GM21737 (cell line): ENCODE measurements at regions not wholly inside any gene's neighbourhood (a gene's known extent, or its start where the extent isn't known, plus 50 kb on each side); places are given as distances from the start of the nearest gene placed in this dataset.

Experiments
- ATAC-seq: cut with Tn5 transposase; IDR thresholded peaks from one replicate; pipeline ENCODE4 v1.9.1; 2021; ENCODE audit warnings: mild to moderate bottlenecking, moderate library complexity; ENCODE audit not compliant: unreplicated experiment

DNA sequence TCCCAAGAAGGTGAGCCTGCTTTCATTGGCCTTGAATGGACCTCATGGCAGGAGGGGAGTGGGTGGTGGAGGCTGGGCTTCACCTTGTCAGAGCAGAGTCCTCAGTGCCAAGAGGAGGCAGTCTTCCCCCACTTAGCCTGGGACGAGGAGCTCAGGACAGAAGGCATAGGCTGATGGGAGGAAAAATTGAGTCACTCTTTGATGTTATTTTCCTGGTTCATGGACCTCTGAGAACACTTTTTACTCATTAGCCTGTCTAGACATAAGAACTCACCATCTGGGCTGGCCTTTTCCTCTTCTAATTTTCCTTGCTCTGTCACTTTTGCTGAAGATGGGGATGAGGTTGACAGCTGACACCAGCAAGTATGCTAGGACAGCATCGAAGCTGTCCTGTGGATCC is 225.7 kb upstream of the TNP1 start:
- ATAC-seq = no peak

DNA sequence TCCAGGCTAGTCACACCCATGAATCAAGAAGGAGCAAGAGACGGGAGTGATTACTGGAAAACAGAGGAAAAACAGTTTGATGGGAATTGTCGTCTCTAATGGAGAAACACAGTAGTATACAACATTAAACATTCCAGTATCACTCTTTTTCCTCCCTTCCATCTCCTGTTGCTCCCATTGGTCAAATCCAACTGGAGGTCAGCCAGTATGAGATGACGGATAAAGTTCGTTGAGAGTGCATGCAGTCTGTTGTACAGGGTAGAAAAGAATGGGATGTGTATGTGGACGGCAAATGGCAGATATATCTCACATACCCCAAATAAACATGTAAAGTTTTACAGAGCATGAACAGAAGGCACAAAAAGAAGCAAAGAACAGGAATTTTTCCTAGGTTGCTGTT is 221.9 kb upstream of the TNP1 start:
- no peak for ATAC-seq

DNA sequence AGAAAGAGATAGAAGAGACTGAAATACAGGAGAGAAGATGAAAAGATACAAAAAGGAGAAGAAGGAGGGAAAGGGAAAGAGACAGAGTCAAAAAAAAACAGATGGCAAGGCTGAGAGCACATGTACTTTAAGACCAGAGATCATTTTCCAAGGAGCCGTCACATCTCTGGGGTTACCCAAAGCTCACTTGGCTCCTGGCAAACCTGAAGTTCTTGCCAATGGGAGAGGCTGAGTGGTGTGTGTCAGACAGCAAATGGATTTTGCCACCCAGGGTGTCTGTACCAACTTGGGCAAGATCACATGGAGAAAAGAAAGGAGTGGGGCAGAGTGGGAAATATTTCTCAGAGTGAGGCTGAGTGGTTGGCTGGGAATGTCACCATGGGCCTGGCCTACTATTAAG is 219.3 kb upstream of the TNP1 start:
- ATAC-seq = no peak

DNA sequence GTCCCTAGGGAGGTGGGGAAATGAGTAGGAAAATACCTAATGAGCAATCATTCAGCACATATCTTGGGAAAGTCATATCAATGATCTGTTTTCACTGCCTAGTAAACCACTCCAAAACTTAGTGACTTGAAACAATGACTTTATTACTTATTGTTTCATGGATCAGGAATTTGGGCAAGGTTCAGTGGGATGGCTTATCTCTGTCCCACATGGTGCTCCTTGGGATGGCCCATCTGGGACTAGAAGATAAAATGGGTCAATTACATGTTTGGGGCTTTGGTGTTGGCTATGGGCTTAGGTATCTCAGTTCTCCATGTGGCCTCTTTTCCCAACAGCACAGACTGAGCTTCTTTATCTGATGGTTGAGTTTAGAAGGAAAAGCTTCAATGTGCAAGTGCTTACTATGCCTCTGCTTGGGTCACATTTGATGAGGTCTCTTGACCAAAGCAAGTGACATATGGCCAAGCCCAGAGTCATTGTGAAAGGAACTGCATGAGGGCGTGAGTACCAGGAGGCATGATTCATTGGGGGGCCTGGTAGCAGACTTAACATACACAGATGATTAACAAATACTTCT is 218.1 kb upstream of the TNP1 start:
- ATAC-seq = no peak

DNA sequence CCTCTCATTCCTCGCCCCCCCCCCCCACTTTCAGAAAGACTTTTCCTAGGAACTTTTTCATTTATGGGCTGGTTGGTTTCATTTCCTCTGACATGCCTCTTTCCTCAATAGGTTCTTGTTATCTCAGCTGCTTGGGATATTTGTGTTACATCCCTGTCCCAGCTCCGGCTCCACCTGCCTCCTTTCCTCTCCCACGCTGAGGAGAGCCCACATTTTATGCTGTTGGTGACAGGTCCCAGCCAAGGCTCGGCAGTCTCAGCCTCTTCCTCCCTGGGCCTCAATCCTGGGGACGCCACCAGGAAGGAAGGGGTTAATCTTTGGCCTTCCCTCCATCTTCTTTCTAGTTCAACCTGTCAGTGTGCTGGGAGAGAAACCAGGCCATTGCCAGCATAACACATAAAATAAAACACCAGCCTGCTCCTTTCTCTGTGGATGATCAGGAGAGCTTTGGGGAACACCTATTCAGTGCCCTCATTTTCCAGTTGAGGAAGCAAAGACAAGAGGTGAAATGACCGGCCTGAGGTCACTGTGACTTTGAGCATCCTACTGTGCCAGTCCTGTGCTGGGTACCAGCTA is 216.9 kb upstream of the TNP1 start:
- no peak for ATAC-seq

DNA sequence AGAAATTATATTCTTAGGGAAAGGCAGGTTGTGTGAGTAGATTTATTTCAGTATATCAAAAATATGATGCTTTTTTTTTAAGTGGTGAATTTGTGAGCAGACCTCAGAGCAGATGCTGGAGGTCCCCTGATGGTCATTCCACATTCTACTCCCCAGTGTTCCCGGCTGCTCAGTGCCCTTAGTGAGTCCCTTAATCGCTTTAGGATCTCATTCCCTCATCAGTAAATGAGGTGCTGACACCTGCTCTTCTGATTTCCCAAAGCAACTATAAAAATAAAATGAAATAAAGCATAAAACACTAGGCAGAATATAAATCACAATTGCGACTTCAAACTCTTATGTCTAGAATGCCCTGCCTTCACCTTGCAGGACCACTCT is 216.2 kb upstream of the TNP1 start:
- no peak for ATAC-seq

DNA sequence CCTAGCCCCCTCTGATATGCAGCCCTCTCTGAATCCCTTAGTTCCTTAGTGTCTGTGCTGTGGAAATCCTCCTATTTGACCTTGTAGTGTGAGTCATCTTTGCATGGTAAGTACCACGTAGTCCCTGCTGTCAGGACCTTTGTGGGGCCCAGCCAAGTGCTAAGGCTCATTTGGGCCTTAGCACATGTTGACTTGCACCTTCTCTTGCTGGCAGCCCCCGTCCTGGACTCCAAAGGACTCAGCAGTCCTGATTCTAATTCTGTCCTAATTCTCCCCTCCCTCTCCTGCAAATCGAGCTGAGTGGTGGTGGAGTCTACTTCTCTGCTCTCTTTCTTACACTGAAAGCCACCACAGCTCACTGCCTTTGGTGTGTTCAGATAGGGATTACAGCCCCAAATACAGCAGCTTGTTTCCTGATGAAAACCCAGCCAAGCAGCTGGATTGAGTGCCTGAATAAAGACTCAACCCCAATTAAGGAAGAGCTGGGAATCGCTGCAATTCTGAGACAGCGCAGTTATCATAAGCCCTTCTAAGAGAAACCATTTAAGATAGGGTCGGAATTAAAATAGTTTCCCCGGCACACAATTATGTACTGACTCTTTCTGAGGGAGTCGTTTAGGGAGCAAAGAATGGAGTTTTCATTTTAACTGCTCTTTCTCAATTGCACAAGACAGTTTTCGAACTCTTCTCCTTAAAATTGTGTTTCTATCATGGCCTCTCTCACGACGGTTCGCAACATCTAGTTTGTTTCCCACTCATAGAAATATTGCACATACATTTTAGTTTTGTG is 215.6 kb upstream of the TNP1 start:
- ATAC-seq = no peak

DNA sequence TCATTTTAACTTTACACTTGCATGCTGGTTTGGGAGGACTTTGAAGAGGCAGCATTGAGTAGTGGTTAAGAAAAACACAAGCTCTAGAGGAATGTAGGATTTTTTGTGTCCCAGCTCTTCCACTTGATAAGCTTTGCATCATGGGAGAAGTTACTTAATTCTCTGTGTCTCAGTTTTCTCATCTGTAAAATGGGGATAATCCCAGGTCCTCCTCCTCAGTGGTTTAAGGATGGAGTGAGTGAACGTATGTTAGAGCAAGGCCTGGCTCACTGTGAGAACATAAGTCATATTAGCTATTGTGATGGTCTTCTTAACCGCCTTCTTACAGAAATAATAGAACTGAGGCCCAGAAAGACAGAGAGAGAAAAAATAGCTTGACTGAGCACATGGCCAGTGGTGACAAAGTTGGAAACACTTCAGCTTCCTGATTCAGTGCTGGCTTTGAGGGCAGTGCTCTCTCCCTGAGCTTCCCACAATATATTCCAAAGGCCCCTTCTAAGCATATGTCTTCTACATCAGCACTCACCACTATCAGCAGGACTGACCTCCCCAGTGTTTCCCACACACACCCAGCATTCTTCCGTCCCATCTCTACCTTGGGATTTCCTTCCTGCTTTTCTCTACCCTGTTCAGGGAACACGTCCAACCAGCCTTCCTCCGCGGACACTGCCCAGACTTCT is 214.9 kb upstream of the TNP1 start:
- ATAC-seq = no peak

DNA sequence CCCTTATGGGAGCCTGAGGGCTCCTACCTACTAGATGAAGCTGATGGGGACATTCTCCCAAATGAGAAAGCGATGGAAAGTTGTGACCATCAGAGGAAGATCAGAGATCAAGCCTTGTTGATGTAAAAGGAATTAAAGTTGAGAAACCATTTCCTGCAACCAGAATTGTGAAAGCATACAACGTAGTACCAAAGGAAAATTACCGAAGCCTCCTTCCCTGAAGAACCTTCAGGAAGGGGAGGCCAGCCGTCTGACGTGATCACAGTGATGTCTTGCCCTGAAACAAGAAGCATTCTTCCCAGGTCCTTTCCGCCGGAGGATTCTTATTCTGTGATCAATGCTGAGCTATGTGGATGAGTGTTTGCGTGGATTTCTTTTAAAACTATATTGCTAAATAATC is 211.6 kb upstream of the TNP1 start:
- no peak for ATAC-seq

DNA sequence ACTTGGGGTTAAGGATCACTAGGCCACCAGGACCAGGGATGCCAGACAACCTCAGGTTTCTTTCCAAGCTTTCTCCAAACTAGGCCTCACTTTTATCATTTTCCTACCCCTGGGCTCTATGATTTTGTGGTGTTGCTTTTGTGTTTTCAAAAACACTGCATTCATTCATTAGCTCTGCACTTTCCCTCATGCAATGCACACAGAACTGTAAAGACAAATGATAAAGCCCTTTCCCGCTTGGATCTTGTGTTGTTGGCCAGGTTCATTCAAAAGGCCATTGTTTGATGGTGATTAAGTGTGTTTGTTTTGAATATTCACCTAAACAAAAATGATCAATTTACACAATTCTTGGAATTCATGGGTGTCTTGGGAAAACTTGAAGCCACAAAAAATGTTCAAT is 210.7 kb upstream of the TNP1 start:
- no peak for ATAC-seq

DNA sequence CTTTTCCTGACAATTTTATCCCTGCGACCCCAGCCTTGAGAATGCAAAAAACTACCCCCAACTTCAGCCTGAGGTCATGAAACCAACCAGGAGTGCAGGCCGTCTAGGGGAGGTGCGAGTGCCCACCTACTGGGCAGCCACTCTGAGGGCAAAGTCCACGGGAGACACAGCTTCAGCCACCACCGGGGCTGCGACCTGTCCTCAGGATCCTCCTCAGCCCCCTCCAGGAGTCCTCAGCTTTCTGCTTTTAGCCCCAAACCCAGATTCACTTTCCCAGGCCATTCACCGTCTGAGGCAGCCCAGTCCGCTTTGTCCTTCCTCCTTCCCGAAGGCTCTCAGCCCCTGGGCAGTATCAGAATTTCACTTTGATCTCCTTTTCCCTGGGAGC is 210.2 kb upstream of the TNP1 start:
- ATAC-seq = no peak

DNA sequence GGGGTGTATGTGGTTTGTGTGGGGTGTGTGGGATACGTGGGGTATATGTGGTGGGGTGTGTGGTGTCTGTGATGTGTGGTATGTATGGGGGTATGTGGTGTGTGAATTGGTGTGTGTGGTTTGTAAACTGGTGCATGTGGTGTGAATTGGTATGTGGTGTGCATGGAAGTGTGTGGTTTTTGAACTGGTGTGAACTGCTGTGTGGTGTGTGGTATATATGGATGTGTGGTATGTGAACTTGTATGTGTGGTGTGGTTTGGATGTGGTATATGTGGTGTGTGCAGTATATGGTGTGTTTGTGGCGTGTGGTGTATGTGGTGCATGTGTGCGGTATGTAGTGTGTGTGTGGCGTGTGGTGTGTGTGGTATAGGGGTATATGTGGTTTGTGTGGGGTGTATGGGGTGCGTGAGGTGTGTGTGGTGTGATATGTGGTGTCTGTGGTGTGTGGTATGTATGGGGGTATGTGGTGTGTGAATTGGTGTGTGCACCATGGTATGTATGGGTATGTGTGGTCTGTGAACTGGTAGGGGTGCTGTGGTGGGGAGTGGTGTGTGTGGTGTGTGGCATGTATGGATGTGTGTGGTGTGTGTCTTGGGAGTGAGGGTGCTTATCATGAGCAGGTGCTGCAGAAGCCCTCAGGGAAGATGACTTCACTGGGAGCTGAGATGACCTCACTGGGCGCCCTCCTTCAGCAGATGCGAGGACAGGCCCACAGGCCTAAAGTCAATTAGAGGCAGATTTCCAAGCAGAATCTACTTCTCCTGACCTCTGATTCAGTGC is 209.6 kb upstream of the TNP1 start:
- ATAC-seq = no peak

DNA sequence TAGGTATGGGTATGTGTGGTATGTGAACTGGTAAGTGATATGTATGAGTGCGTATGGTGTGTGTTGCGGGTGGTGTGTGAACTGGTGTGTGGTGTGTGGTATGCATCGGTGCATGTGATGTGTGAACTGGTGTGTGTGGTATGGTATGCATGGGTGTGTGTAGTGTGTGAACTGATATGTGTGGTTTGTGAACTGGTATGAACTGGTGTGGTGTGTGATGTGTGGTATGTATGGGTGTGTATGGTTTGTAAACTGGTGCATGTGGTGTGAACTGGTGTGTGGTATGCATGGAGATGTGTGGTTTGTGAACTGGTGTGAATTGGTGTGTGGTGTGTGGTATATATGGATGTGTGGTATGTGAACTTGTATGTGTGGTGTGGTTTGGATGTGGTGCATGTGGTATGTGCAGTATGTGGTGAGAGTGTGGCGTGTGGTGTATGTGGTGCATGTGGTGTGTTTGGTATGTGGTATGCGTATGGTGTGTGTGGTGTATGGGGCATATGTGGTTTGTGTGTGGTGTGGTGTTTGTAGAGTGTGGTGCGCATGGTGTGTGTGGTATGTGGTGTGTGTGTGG is 208.9 kb upstream of the TNP1 start:
- no peak for ATAC-seq

DNA sequence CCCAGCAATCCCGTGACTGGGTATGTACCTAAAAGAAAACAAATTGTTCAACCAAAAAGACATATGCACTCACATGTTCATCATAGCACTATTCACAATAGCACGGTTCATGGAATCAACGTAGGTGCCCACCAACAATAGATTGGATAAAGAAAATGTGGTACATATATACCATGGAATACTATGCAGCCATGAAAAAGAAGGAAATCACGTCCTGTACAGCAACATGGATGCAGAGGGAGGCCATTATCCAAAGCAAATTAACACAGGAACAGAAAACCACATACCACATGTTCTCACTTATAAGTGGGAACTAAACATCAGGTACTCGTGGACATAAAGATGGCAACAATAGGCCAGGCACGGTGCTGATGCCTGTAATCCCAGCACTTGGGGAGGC is 207.9 kb upstream of the TNP1 start:
- ATAC-seq = no peak

DNA sequence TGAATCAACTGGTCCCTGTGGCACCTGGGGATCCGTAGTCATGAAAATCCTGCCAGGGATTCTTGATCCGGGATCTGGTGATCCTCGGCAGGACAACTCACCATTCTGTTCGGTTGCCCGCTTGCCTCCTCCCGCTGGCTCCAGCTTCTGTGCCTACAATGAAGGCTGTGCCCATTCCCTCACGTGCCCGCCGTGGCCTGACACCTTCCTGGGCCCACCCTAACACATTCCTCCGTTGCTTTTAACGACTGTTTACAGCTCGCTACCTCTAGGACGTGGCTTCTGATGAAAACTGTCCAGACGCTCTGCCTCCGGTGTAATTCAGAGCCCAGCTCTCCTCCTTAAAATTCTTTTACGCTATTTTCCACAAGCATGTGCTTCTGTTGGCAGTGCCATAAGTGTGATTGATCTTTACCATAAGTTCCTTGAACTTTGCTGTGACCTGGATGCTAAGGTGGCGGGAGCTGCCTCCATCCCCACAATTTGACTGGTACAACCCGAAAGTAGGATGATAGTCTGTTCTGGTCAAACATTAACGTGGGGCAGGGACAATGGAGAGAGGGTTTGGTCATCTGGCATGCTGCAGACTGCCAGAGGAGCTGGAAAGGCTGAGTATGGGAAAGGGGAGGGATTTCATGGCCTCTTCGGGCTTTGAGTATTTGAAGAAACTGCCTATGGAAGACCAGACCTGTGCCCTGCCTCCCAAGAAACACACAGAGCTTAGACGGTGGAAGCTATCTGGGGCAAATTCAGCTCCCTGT is 206.8 kb upstream of the TNP1 start:
- no peak for ATAC-seq

DNA sequence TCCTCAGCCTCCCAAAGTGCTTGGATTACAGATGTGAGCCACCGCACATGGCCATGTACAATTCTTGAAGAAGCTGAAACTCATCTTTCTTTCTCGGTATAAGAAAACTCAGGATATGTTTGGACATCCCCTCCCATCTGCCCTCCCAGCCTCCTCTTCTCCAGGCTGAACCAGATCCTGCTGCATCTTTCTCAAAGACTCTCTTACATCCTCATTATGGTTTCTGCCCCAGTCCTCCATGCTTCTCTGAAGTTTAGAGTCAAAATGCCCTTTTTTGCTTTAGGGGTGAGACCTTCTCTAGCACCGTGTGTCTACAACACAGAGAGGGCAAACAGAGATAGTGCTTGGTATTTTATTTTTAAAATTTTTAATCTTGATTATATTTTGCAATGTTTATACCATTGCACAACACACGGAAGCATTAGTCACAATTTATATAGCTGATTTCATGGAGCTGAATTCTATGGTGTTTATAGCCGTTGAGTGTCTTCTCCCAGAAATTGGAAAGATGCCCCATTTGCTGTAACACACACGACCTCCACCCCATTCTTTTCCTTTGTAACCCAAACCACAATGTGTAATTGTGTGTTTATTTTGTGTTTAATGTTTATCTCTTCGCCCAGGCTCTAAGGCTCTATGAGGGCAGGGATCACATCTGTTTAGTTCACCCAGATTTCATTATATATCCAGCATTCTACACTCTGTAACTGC is 206.0 kb upstream of the TNP1 start:
- ATAC-seq = no peak

DNA sequence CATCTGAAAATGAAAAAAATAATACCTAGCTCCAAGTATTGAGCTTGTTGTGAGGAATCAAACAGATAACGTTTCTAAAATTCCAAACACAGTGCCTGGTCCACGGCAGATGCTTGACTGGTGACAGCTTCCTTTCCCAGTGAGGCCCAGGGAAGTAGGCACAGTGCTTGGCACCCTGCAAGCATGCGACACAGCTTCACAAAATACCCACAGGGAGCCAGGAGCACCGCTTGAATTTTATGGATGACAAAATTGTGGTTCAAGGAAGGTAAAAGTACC is 205.1 kb upstream of the TNP1 start:
- no peak for ATAC-seq

DNA sequence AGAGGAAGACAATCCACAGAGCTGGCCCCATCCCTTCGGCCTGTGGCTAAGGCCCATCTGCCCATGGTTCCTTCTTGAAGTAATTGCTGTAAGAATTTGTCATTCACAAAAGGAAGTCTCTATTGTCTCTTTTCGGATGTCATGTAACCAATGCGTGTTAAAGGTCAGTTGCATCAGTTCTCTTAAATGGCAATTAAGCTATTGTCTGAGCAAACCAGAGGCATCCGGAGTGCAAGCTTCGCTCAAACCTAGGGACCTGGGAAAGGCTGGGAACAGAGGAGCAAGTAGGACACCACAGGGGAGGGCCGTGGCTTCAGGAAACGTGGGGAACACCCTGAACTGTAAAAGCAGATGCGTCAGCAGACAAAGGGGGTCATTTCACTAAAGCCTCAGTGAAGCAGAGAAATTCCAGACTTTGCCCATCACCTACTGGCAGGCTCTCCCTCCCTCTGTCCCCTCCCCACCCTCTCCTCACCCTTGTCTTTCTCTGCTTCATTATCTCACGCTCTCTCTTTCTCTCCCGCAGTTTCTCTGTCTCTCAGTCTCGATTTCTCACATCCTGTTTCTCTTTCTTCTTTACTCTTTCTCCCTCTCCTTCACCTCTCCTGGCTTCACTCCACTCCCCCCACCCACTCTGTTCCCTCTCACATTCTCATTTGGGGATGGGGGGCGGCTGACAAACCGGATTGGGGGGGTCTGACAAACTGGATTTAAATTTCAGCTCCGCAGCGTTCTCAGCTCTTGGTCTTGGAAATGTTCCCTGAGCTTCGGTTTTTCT is 204.6 kb upstream of the TNP1 start:
- ATAC-seq = no peak

DNA sequence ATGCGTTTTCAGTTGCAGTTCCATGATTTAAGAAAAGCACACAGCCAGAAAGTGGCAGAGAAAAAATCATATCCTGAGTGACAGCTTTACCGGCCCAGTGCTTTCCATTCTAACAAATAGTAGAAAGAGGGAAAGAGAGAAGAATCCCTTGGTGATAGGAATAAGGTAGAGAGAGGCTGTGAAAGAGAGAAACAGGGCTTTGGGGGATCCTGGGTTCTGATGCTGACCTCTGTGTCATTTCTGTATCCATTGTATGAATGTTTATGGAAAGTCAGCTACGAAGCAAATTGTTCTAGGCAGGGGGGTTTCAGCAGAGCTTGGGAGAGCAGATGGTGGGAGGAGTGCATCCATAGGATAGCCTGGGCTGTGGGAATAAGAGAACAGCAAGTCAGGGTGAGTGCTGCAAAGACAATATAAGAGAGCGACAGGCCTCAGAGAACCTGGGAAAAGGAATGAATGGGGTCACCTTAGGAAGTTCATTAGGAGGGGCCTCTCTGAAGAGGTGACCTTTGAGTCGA is 203.4 kb upstream of the TNP1 start:
- no peak for ATAC-seq
